ENCODE measurements at regions not wholly inside any gene's neighbourhood (a gene's known extent, or its start where the extent isn't known, plus 50 kb on each side); places are given as distances from the start of the nearest gene placed in this dataset.

DNA sequence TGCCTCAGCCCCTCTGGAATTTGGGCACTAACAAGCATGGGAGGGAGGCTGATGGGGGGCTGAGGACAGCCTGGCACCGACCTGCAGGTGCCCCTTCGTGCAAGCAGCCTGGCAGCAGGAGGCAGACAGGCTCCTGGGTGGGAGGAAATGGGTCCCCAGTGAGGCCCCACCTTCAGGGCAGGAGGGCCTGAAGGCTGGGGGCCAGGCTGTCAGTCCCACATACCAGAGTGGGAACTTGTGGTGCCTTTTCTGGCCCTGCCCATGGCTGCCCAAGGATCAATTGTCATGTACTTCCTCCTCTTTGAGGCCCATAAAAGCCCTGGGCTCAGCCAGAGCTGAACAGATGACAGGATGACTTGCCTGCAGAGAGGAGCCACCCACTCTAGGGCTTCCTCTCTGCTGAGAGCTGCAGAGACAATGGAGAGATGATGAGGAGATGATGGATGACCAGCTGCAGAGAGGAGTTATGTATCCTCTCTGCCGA, 141.0 kb downstream of the PDHA2 start:
- H3K9me3 ChIP-seq (ENCODE audit: control insufficient read depth, low read depth, low read length), result peaks cover 4% of the 10 kb centered on the region
- H4K20me1 ChIP-seq (ENCODE audit: control insufficient read depth, extremely low read depth, insufficient read depth, low read length), result no peaks in the 10 kb centered on the region
- no peak overlapping the region for H3K9ac ChIP-seq (ENCODE audit: control insufficient read depth, extremely low read depth, insufficient read depth, low read length)
- H3K36me3 ChIP-seq (ENCODE audit: control insufficient read depth in 2 of 2, extremely low read depth in 1 of 2, insufficient read depth in 2 of 2, low read length in 2 of 2), result no peaks in the 10 kb centered on the region
- dilution Hi-C loops (cut with MboI; ENCODE audit: extremely low pct_ligation_motif_present, low sequenced_read_pairs), result no loop called here
- no peak for TF ChIP-seq EZH2 (IDR thresholded peaks at IDR 0.05; ENCODE audit: low read length)
- TF ChIP-seq, protein P1, sequence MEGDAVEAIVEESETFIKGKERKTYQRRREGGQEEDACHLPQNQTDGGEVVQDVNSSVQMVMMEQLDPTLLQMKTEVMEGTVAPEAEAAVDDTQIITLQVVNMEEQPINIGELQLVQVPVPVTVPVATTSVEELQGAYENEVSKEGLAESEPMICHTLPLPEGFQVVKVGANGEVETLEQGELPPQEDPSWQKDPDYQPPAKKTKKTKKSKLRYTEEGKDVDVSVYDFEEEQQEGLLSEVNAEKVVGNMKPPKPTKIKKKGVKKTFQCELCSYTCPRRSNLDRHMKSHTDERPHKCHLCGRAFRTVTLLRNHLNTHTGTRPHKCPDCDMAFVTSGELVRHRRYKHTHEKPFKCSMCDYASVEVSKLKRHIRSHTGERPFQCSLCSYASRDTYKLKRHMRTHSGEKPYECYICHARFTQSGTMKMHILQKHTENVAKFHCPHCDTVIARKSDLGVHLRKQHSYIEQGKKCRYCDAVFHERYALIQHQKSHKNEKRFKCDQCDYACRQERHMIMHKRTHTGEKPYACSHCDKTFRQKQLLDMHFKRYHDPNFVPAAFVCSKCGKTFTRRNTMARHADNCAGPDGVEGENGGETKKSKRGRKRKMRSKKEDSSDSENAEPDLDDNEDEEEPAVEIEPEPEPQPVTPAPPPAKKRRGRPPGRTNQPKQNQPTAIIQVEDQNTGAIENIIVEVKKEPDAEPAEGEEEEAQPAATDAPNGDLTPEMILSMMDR (optimal IDR thresholded peaks at IDR 0.05 in 1 of 3, IDR thresholded peaks at IDR 0.05 in 1 of 3, conservative IDR thresholded peaks at IDR 0.05 in 1 of 3; ENCODE audit: extremely low read depth in 1 of 3, insufficient read depth in 2 of 3, low read length in 3 of 3), result no peak
- no peak overlapping the region for H3K27ac ChIP-seq (ENCODE audit: control insufficient read depth, insufficient read depth, low read length)
- DNase-seq (ENCODE audit: low read depth, low spot score), result no peak
- H3K9me1 ChIP-seq (ENCODE audit: control insufficient read depth, extremely low read depth, insufficient read depth, low read length), result no peaks in the 10 kb centered on the region
- no peaks in the 10 kb centered on the region for H3K4me1 ChIP-seq (ENCODE audit: control insufficient read depth, extremely low read depth, insufficient read depth, low read length)
- H2AFZ ChIP-seq (ENCODE audit: control insufficient read depth, low read length), result no peak overlapping the region
- H3K4me2 ChIP-seq (ENCODE audit: control insufficient read depth, extremely low read depth, insufficient read depth, low read depth, low read length), result no peak overlapping the region
- no peak for FAIRE-seq
- no peaks in the 10 kb centered on the region for H3K79me2 ChIP-seq (ENCODE audit: control insufficient read depth, insufficient read depth, low read length)
- H3K27me3 ChIP-seq (ENCODE audit: control insufficient read depth, extremely low read depth, insufficient read depth, low read length), result no peaks in the 10 kb centered on the region
- no peak overlapping the region for H3K4me3 ChIP-seq (ENCODE audit: control insufficient read depth in 2 of 3, extremely low read depth in 1 of 3, insufficient read depth in 2 of 3, low read depth in 1 of 3, low read length in 3 of 3)

DNA sequence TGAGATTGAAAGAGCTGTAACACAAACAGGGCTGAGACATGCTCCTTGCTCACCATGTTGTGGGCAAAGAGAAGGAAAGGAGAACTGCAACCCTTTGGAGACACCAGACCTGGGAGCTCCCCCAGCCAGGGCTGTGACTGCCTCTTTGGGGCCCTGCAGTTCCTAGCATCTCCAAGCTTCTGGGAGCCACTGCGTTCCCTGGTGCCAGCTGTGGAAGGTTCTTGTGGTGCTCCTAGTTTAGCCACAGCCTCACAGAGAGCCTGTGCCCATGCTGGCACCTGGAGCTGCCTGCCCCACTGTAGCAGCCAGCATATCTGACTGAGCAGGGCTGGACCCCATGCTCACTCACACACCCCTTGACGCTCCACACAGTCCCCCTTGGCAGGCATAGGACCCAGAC, 141.7 kb downstream of the PDHA2 start:
- Histone ChIP-seq H3K36me3 (ENCODE audit: control insufficient read depth in 2 of 2, extremely low read depth in 1 of 2, insufficient read depth in 2 of 2, low read length in 2 of 2) (no peaks in the 10 kb centered on the region), H3K9me1 (ENCODE audit: control insufficient read depth, extremely low read depth, insufficient read depth, low read length) (no peaks in the 10 kb centered on the region), H3K9me3 (ENCODE audit: control insufficient read depth, low read depth, low read length) (peaks cover 4% of the 10 kb centered on the region), H3K79me2 (ENCODE audit: control insufficient read depth, insufficient read depth, low read length) (no peaks in the 10 kb centered on the region), H3K4me3 (ENCODE audit: control insufficient read depth in 2 of 3, extremely low read depth in 1 of 3, insufficient read depth in 2 of 3, low read depth in 1 of 3, low read length in 3 of 3) (no peak overlapping the region), H3K27me3 (ENCODE audit: control insufficient read depth, extremely low read depth, insufficient read depth, low read length) (no peaks in the 10 kb centered on the region), H3K27ac (ENCODE audit: control insufficient read depth, insufficient read depth, low read length) (no peak overlapping the region), H3K9ac (ENCODE audit: control insufficient read depth, extremely low read depth, insufficient read depth, low read length) (no peak overlapping the region), H4K20me1 (ENCODE audit: control insufficient read depth, extremely low read depth, insufficient read depth, low read length) (no peaks in the 10 kb centered on the region), H2AFZ (ENCODE audit: control insufficient read depth, low read length) (no peak overlapping the region), H3K4me1 (ENCODE audit: control insufficient read depth, extremely low read depth, insufficient read depth, low read length) (no peaks in the 10 kb centered on the region), H3K4me2 (ENCODE audit: control insufficient read depth, extremely low read depth, insufficient read depth, low read depth, low read length) (no peak overlapping the region)
- FAIRE-seq, result no peak
- dilution Hi-C loops (cut with MboI; ENCODE audit: extremely low pct_ligation_motif_present, low sequenced_read_pairs), result no loop called here
- no peak for DNase-seq (ENCODE audit: low read depth, low spot score)
- TF ChIP-seq, protein P1 (optimal IDR thresholded peaks at IDR 0.05 in 1 of 3, IDR thresholded peaks at IDR 0.05 in 1 of 3, conservative IDR thresholded peaks at IDR 0.05 in 1 of 3; ENCODE audit: extremely low read depth in 1 of 3, insufficient read depth in 2 of 3, low read length in 3 of 3), result no peak
- TF ChIP-seq EZH2 (IDR thresholded peaks at IDR 0.05; ENCODE audit: low read length), result no peak

All from keratinocyte (primary cell).